Caco-2 (cell line): ENCODE measurements at regions not wholly inside any gene's neighbourhood (a gene's known extent, or its start where the extent isn't known, plus 50 kb on each side); places are given as distances from the start of the nearest gene placed in this dataset.

Experiments used
- BruUV-seq: library from RNA; stranded (reverse); fragments of 400-500 nt; replicated peaks from 2 replicates; lab custom pipeline; 2021; lab: Mats Ljungman, UMichigan
- CTCF ChIA-PET: fragments of 300-600 bp; sonication (Branson Sonifier 250); formaldehyde crosslinking; loops from one replicate; lab custom pipeline; 2022; ENCODE audit warnings: antibody characterized with exemption; lab: Charles Lee
- POLR2A ChIA-PET: fragments of 300-600 bp; sonication (Branson Sonifier 250); formaldehyde crosslinking; loops from one replicate; lab custom pipeline; 2022; ENCODE audit warnings: antibody characterized with exemption; lab: Charles Lee
- DNase-seq, 2 experiments: peaks; one replicate each; pipeline versions ENCODE4 v3.0.0 to v3.0.0-alpha.2; 2020 to 2022
- H3K27me3 ChIP-seq: replicated peaks from 2 replicates; pipeline ENCODE4 v1.6.0; 2011; ENCODE audit warnings: low read length; ENCODE audit not compliant: control insufficient read depth, insufficient read depth
- H3K36me3 ChIP-seq: 2 replicates; pipeline ENCODE4 v1.5.1; 2011; ENCODE audit warnings: low read length; ENCODE audit not compliant: control insufficient read depth, insufficient read depth
- H3K4me1 ChIP-seq: fragments of 250-450 bp; sonication (Bioruptor Pico); 2 replicates; pipeline ENCODE4 v1.5.1; 2020; ENCODE audit warnings: mild to moderate bottlenecking
- H3K4me3 ChIP-seq: 2 replicates; pipeline ENCODE4 v1.5.1; 2011; ENCODE audit warnings: low read depth, mild to moderate bottlenecking, control low read depth, low read length
- H3K9me3 ChIP-seq: fragments of 250-450 bp; sonication (Bioruptor Pico); 2 replicates; pipeline ENCODE4 v1.5.1; 2020; ENCODE audit warnings: mild to moderate bottlenecking, moderate library complexity
- H3K27ac Mint-ChIP-seq: one replicate; pipeline ENCODE4 v1.8.0; 2022; ENCODE audit warnings: mixed read lengths; ENCODE audit not compliant: unreplicated experiment
- H3K27me3 Mint-ChIP-seq: one replicate; pipeline ENCODE4 v1.8.0; 2022; ENCODE audit warnings: mixed read lengths; ENCODE audit not compliant: insufficient read depth, unreplicated experiment
- H3K36me3 Mint-ChIP-seq: one replicate; pipeline ENCODE4 v1.8.0; 2022; ENCODE audit warnings: mild to moderate bottlenecking, mixed read lengths; ENCODE audit not compliant: insufficient read depth, unreplicated experiment
- H3K4me1 Mint-ChIP-seq: one replicate; pipeline ENCODE4 v1.8.0; 2022; ENCODE audit warnings: low read depth, mixed read lengths; ENCODE audit not compliant: unreplicated experiment
- H3K4me3 Mint-ChIP-seq: one replicate; pipeline ENCODE4 v1.8.0; 2022; ENCODE audit warnings: mild to moderate bottlenecking, moderate library complexity, mixed read lengths; ENCODE audit not compliant: unreplicated experiment
- H3K9me3 Mint-ChIP-seq: one replicate; pipeline ENCODE4 v1.8.0; 2022; ENCODE audit warnings: mixed read lengths; ENCODE audit not compliant: unreplicated experiment
- intact Hi-C: fragments of 100-400 bp; cut with micrococcal nuclease; formaldehyde crosslinking; loops from one replicate; pipeline ENCODE4 v1.10.0; 2022; ENCODE audit not compliant: unreplicated experiment
- TF ChIP-seq, protein P1 (sequence below), 2 experiments: fragments of 200-600 bp in 1 of 2; IDR thresholded peaks; 1 replicate in 1 of 2; 2 replicates in 1 of 2; pipeline versions ENCODE4 v1.5.1 to v1.8.0; 2011 to 2022; ENCODE audit warnings: antibody characterized with exemption in 1 of 2, control low read depth in 1 of 2, inconsistent platforms in 1 of 2, low read depth in 1 of 2, low read length in 1 of 2, mild to moderate bottlenecking in 1 of 2, moderate library complexity in 1 of 2; ENCODE audit not compliant: insufficient read depth in 1 of 2, severe bottlenecking in 1 of 2, unreplicated experiment in 1 of 2

DNA sequence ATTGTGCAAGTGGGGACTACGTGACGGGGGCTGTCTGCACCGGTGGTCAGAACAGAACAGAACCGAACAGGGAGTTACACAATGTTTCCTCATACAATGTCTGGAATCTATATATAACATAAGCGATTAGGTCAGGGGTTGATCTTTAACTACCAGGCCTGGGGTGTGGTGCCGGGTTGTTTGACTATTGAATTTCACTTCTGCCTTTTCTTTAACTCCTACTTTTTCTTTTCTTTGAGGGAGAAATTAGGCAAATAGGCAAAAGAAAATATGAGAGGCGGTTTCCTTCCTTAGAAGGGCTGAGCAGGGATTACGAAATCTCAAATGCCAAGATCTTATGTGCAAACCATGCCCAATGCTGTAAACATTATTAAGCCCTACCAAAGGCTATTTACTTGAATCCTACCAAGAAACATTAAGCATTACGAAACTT lies 140.3 kb downstream of the SLC38A6 start:
- H3K36me3 Mint-ChIP-seq: no peaks in the 10 kb centered on the region
- DNase-seq: no peak
- no peak overlapping the region for H3K27ac Mint-ChIP-seq
- H3K9me3 Mint-ChIP-seq: no peaks in the 10 kb centered on the region
- H3K4me3 Mint-ChIP-seq: no peak overlapping the region
- Histone ChIP-seq H3K4me3 (no peak overlapping the region), H3K9me3 (no peaks in the 10 kb centered on the region), H3K27me3 (no peaks in the 10 kb centered on the region), H3K36me3 (no peaks in the 10 kb centered on the region), H3K4me1 (no peaks in the 10 kb centered on the region)
- ChIA-PET CTCF (no interaction called here), POLR2A (no interaction called here)
- H3K4me1 Mint-ChIP-seq: no peaks in the 10 kb centered on the region
- no peaks in the 10 kb centered on the region for H3K27me3 Mint-ChIP-seq
- intact Hi-C loops: no loop called here
- TF ChIP-seq, protein P1, sequence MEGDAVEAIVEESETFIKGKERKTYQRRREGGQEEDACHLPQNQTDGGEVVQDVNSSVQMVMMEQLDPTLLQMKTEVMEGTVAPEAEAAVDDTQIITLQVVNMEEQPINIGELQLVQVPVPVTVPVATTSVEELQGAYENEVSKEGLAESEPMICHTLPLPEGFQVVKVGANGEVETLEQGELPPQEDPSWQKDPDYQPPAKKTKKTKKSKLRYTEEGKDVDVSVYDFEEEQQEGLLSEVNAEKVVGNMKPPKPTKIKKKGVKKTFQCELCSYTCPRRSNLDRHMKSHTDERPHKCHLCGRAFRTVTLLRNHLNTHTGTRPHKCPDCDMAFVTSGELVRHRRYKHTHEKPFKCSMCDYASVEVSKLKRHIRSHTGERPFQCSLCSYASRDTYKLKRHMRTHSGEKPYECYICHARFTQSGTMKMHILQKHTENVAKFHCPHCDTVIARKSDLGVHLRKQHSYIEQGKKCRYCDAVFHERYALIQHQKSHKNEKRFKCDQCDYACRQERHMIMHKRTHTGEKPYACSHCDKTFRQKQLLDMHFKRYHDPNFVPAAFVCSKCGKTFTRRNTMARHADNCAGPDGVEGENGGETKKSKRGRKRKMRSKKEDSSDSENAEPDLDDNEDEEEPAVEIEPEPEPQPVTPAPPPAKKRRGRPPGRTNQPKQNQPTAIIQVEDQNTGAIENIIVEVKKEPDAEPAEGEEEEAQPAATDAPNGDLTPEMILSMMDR (IDR thresholded peaks at IDR 0.05; ENCODE audit: insufficient read depth in 1 of 2, low read depth in 1 of 2, low read length in 1 of 2, severe bottlenecking in 1 of 2, unreplicated experiment in 1 of 2): no peak
- no TSS peak for BruUV-seq

DNA sequence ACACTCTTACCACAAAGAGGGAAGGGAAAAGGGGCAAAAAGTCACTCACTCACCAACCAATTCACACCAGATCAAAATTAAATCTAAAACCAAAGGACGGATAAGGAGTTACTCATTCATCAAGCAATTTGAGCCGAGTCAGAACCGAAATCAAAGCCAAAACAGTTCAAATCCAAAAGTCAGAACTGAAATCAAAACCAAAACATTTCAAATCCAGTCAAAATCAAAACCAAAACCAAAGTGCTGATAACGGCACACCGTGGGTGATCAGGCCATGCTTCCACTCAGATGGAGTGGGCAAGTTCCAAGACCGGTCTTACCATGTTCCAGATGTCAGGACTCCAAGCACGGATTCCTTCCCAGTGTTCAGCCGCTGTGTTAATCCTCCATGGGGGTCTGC lies 139.5 kb downstream of the SLC38A6 start:
- H3K4me3 Mint-ChIP-seq: no peak overlapping the region
- no TSS peak for BruUV-seq
- CTCF ChIA-PET: no interaction called here

DNA sequence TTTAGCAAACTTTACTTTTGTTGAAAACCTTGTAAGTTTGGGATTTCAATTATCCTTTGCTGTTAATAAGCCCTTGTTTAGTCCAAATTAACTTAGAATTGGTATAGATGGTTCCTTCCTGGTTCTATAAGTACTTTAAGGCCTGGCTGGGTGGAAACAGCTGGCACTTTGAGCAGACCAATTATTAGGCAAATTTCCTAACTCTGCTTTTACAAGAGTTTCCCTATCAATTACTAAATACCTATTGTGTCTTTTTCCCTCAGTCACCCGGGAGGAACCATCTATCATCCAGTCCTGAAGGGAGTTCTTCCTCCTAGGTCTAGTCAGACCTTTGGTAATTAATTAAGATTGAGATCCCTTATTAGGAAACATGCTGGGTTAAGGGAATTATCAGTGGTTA lies 138.0 kb downstream of the SLC38A6 start:
- BruUV-seq: no TSS peak
- ChIA-PET CTCF (no interaction called here), POLR2A (no interaction called here)
- Histone ChIP-seq H3K36me3 (no peaks in the 10 kb centered on the region), H3K4me3 (no peak overlapping the region), H3K27me3 (no peaks in the 10 kb centered on the region), H3K9me3 (no peaks in the 10 kb centered on the region), H3K4me1 (no peaks in the 10 kb centered on the region)
- TF ChIP-seq, protein P1 (IDR thresholded peaks at IDR 0.05; ENCODE audit: insufficient read depth in 1 of 2, low read depth in 1 of 2, low read length in 1 of 2, severe bottlenecking in 1 of 2, unreplicated experiment in 1 of 2): no peak
- H3K36me3 Mint-ChIP-seq: no peaks in the 10 kb centered on the region
- intact Hi-C loops: no loop called here
- H3K4me1 Mint-ChIP-seq: no peaks in the 10 kb centered on the region
- H3K27me3 Mint-ChIP-seq: no peaks in the 10 kb centered on the region
- H3K9me3 Mint-ChIP-seq: peaks cover 4% of the 10 kb centered on the region
- no peak overlapping the region for H3K4me3 Mint-ChIP-seq
- DNase-seq: no peak
- H3K27ac Mint-ChIP-seq: no peak overlapping the region

More for the DNA sequence above, 139.5 kb downstream of the SLC38A6 start:
- Mint-ChIP-seq H3K27me3 (no peaks in the 10 kb centered on the region), H3K36me3 (no peaks in the 10 kb centered on the region), H3K27ac (no peak overlapping the region), H3K4me1 (no peaks in the 10 kb centered on the region), H3K9me3 (no peaks in the 10 kb centered on the region)
- no peak overlapping the region for H3K4me3 ChIP-seq
- no peaks in the 10 kb centered on the region for H3K36me3 ChIP-seq
- no peaks in the 10 kb centered on the region for H3K27me3 ChIP-seq
- no peaks in the 10 kb centered on the region for H3K4me1 ChIP-seq
- intact Hi-C loops: no loop called here
- no peak for DNase-seq
- POLR2A ChIA-PET: no interaction called here
- TF ChIP-seq, protein P1 (IDR thresholded peaks at IDR 0.05; ENCODE audit: insufficient read depth in 1 of 2, low read depth in 1 of 2, low read length in 1 of 2, severe bottlenecking in 1 of 2, unreplicated experiment in 1 of 2): no peak
- no peaks in the 10 kb centered on the region for H3K9me3 ChIP-seq
